ENCODE measurements at regions not wholly inside any gene's neighbourhood (a gene's known extent, or its start where the extent isn't known, plus 50 kb on each side); places are given as distances from the start of the nearest gene placed in this dataset.
A peak's percentile ranks its signal among the peaks of the same experiment; 100 is the strongest.

GRCh38 chr3:153731071-153731470 is 390.1 kb upstream of the ARHGEF26 start:
- H3K36me3 ChIP-seq (ENCODE audit: control insufficient read depth, insufficient read depth, low read length) = no peaks in the 10 kb centered on the region
- DNase-seq (ENCODE audit: low read depth) = no peak
- no peaks in the 10 kb centered on the region for H3K27me3 ChIP-seq (ENCODE audit: control insufficient read depth, insufficient read depth, low read length)
- no peak overlapping the region for H3K4me3 ChIP-seq (ENCODE audit: low read depth, low read length)
- TF ChIP-seq, protein P1, sequence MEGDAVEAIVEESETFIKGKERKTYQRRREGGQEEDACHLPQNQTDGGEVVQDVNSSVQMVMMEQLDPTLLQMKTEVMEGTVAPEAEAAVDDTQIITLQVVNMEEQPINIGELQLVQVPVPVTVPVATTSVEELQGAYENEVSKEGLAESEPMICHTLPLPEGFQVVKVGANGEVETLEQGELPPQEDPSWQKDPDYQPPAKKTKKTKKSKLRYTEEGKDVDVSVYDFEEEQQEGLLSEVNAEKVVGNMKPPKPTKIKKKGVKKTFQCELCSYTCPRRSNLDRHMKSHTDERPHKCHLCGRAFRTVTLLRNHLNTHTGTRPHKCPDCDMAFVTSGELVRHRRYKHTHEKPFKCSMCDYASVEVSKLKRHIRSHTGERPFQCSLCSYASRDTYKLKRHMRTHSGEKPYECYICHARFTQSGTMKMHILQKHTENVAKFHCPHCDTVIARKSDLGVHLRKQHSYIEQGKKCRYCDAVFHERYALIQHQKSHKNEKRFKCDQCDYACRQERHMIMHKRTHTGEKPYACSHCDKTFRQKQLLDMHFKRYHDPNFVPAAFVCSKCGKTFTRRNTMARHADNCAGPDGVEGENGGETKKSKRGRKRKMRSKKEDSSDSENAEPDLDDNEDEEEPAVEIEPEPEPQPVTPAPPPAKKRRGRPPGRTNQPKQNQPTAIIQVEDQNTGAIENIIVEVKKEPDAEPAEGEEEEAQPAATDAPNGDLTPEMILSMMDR (IDR thresholded peaks at IDR 0.05; ENCODE audit: insufficient read depth, low read length, poor library complexity, severe bottlenecking) = no peak

GRCh38 chr3:153734777-153735551 is 386.2 kb upstream of the ARHGEF26 start:
- TF ChIP-seq, protein P1 (IDR thresholded peaks at IDR 0.05; ENCODE audit: insufficient read depth, low read length, poor library complexity, severe bottlenecking) = no peak
- Histone ChIP-seq H3K27me3 (ENCODE audit: control insufficient read depth, insufficient read depth, low read length) (no peaks in the 10 kb centered on the region), H3K4me3 (ENCODE audit: low read depth, low read length) (no peak overlapping the region), H3K36me3 (ENCODE audit: control insufficient read depth, insufficient read depth, low read length) (no peaks in the 10 kb centered on the region)
- DNase-seq (ENCODE audit: low read depth) = peak; percentile 84

- TF ChIP-seq, protein P1 (IDR thresholded peaks at IDR 0.05; ENCODE audit: insufficient read depth, low read length, poor library complexity, severe bottlenecking) = no peak
- Histone ChIP-seq H3K36me3 (ENCODE audit: control insufficient read depth, insufficient read depth, low read length) (no peaks in the 10 kb centered on the region), H3K27me3 (ENCODE audit: control insufficient read depth, insufficient read depth, low read length) (no peaks in the 10 kb centered on the region), H3K4me3 (ENCODE audit: low read depth, low read length) (no peak overlapping the region)
- no peak for DNase-seq (ENCODE audit: low read depth)
Observed at GRCh38 chr3:153740109-153740508, 381.1 kb upstream of the ARHGEF26 start.

- Histone ChIP-seq H3K36me3 (ENCODE audit: control insufficient read depth, insufficient read depth, low read length) (no peaks in the 10 kb centered on the region), H3K4me3 (ENCODE audit: low read depth, low read length) (no peak overlapping the region), H3K27me3 (ENCODE audit: control insufficient read depth, insufficient read depth, low read length) (no peaks in the 10 kb centered on the region)
- no peak for DNase-seq (ENCODE audit: low read depth)
- TF ChIP-seq, protein P1 (IDR thresholded peaks at IDR 0.05; ENCODE audit: insufficient read depth, low read length, poor library complexity, severe bottlenecking) = no peak
Observed at GRCh38 chr3:153744889-153745288, 376.3 kb upstream of the ARHGEF26 start.

GRCh38 chr3:153746211-153746610 is 375.0 kb upstream of the ARHGEF26 start:
- Histone ChIP-seq H3K27me3 (ENCODE audit: control insufficient read depth, insufficient read depth, low read length) (no peaks in the 10 kb centered on the region), H3K4me3 (ENCODE audit: low read depth, low read length) (no peak overlapping the region), H3K36me3 (ENCODE audit: control insufficient read depth, insufficient read depth, low read length) (no peaks in the 10 kb centered on the region)
- DNase-seq (ENCODE audit: low read depth) = no peak
- TF ChIP-seq, protein P1 (IDR thresholded peaks at IDR 0.05; ENCODE audit: insufficient read depth, low read length, poor library complexity, severe bottlenecking) = no peak

All from kidney epithelial cell (primary cell).